C4-2B (cell line): ENCODE measurements at regions not wholly inside any gene's neighbourhood (a gene's known extent, or its start where the extent isn't known, plus 50 kb on each side); places are given as distances from the start of the nearest gene placed in this dataset.

Experiments
- CTCF ChIP-seq: fragments of 450-650 bp; conservative IDR thresholded peaks from 2 replicates; pipeline ENCODE4 v1.5.1; 2017; ENCODE audit warnings: mild to moderate bottlenecking
- ZFX ChIP-seq: fragments of 450-650 bp; IDR thresholded peaks from 2 replicates; pipeline ENCODE4 v1.6.1; 2017

DNA sequence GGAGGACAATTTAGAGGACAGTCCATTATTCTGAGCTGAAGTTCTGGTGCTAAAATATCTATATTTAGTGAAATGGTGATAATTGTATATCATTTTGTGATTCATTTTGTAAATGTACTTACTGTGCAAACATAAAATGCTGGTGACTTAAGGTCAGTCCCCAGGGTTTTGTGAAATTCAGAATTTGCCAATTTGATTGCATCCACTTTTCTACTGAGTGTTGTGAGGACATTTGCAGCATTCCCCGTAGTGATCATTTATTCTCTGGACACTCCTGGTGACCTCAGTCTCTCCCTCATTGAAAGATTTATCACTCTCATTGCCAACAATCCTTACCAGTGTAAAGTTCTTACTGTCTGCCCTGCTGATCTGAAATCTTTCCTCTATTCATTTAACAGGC, 98.2 kb downstream of the SOCS6 start:
- TF ChIP-seq CTCF (no peak), ZFX (no peak)
